SK-N-SH (cell line): ENCODE measurements at regions not wholly inside any gene's neighbourhood (a gene's known extent, or its start where the extent isn't known, plus 50 kb on each side); places are given as distances from the start of the nearest gene placed in this dataset.

ENCODE experiments used
- CTCF ChIA-PET: fragments of 300-600, 350-600 bp; formaldehyde crosslinking; extraction: SDS; loops from one replicate; lab custom pipeline; 2021; lab: Yijun Ruan, JAX
- POLR2A ChIA-PET: fragments of 350-600 bp; sonication (Branson Sonifier 250); formaldehyde crosslinking; extraction: SDS; loops from one replicate; lab custom pipeline; 2020; ENCODE audit warnings: antibody characterized with exemption, inconsistent platforms; lab: Yijun Ruan, JAX
- DNase-seq: peaks from one replicate; pipeline ENCODE4 v3.0.0; 2012
- H2AFZ ChIP-seq: fragments of 200-600 bp; sonication (generic); 2 replicates; pipeline ENCODE4 v1.8.1; 2016; ENCODE audit warnings: antibody characterized with exemption, mild to moderate bottlenecking, low read depth
- H3F3A ChIP-seq: fragments of 200-600 bp; sonication (generic); replicated peaks from 2 replicates; pipeline ENCODE3; 2016; ENCODE audit warnings: antibody characterized with exemption, mild to moderate bottlenecking; ENCODE audit not compliant: insufficient read depth
- H3K27ac ChIP-seq, 2 experiments: fragments of 200-500 bp in 1 of 2; fragments of 200-600 bp in 1 of 2; sonication (Bioruptor generic) in 1 of 2; sonication (generic), shearing (Covaris generic) in 1 of 2; 2 replicates each; pipeline versions ENCODE4 v1.5.1 to v1.6.1; 2014 to 2016; ENCODE audit warnings: low read depth in 2 of 2, inconsistent platforms in 1 of 2, low read length in 1 of 2, mild to moderate bottlenecking in 1 of 2, mixed read lengths in 1 of 2
- H3K27me3 ChIP-seq: fragments of 200-600 bp; sonication (generic), shearing (Covaris generic); 2 replicates; pipeline ENCODE4 v1.6.1; 2016; ENCODE audit warnings: mixed run types; ENCODE audit not compliant: insufficient read depth
- H3K36me3 ChIP-seq, 2 experiments: fragments of 200-500 bp in 1 of 2; fragments of 200-600 bp in 1 of 2; sonication (Bioruptor generic) in 1 of 2; sonication (generic) in 1 of 2; replicated peaks in 1 of 2; 2 replicates each; pipeline versions ENCODE3 to v1.5.1; 2014 to 2016; ENCODE audit warnings: low read length in 1 of 2, mild to moderate bottlenecking in 1 of 2; ENCODE audit not compliant: insufficient read depth in 2 of 2, control insufficient read depth in 1 of 2
- H3K4me1 ChIP-seq, 2 experiments: fragments of 200-500 bp in 1 of 2; fragments of 200-600 bp in 1 of 2; sonication (Bioruptor generic) in 1 of 2; sonication (generic), shearing (Covaris generic) in 1 of 2; 2 replicates each; pipeline versions ENCODE4 v1.5.1 to v1.6.1; 2014 to 2016; ENCODE audit warnings: low read depth in 1 of 2, low read length in 1 of 2, mixed run types in 1 of 2; ENCODE audit not compliant: insufficient read depth in 2 of 2, control insufficient read depth in 1 of 2
- H3K4me2 ChIP-seq: fragments of 200-600 bp; sonication (generic), shearing (Covaris generic); 2 replicates; pipeline ENCODE4 v1.6.1; 2017; ENCODE audit warnings: mixed run types
- H3K4me3 ChIP-seq, 2 experiments: fragments of 200-500 bp in 1 of 2; fragments of 200-600 bp in 1 of 2; sonication (Bioruptor generic) in 1 of 2; sonication (generic), shearing (Covaris generic) in 1 of 2; 2 replicates each; pipeline versions ENCODE4 v1.5.1 to v1.8.1; 2014 to 2016; ENCODE audit warnings: low read depth in 2 of 2, inconsistent platforms in 1 of 2, low read length in 1 of 2, mild to moderate bottlenecking in 1 of 2, mixed read lengths in 1 of 2, moderate library complexity in 1 of 2
- H3K79me2 ChIP-seq: fragments of 200-600 bp; sonication (generic); 2 replicates; pipeline ENCODE4 v1.8.1; 2017; ENCODE audit warnings: mild to moderate bottlenecking; ENCODE audit not compliant: insufficient read depth
- H3K9ac ChIP-seq: fragments of 200-600 bp; sonication (generic); 2 replicates; pipeline ENCODE4 v1.6.1; 2017; ENCODE audit warnings: mixed run types
- H3K9me2 ChIP-seq: fragments of 200-600 bp; sonication (generic); 2 replicates; pipeline ENCODE4 v1.6.1; 2017; ENCODE audit warnings: mixed run types
- H3K9me3 ChIP-seq: fragments of 200-600 bp; sonication (generic); 2 replicates; pipeline ENCODE4 v1.6.1; 2017; ENCODE audit warnings: mixed run types, mild to moderate bottlenecking, moderate library complexity
- H4K20me1 ChIP-seq: fragments of 200-600 bp; sonication (generic); 2 replicates; pipeline ENCODE4 v1.6.1; 2017; ENCODE audit warnings: mild to moderate bottlenecking, mixed run types; ENCODE audit not compliant: insufficient read depth
- CHD2 ChIP-seq: fragments of 150-350 bp; IDR thresholded peaks from 2 replicates; pipeline ENCODE4 v1.6.1; 2018; ENCODE audit warnings: low read length; ENCODE audit not compliant: partially characterized antibody
- EP300 ChIP-seq, 2 experiments: IDR thresholded peaks; 2 replicates each; pipeline versions ENCODE4 v1.4.0 to v1.6.1; 2012; ENCODE audit warnings: borderline replicate concordance in 1 of 2, low read depth in 1 of 2, low read length in 1 of 2
- FOSL2 ChIP-seq: IDR thresholded peaks from 2 replicates; pipeline ENCODE4 v1.4.0; 2012; ENCODE audit warnings: low read depth, mild to moderate bottlenecking, moderate library complexity, borderline replicate concordance
- FOXM1 ChIP-seq: IDR thresholded peaks from 2 replicates; pipeline ENCODE4 v1.4.0; 2012; ENCODE audit warnings: low read depth, mild to moderate bottlenecking
- GATA2 ChIP-seq: sonication (generic); formaldehyde crosslinking; IDR thresholded peaks from 2 replicates; pipeline ENCODE4 v1.5.0; 2020; ENCODE audit warnings: mild to moderate bottlenecking, missing genetic modification reagents
- MXI1 ChIP-seq: IDR thresholded peaks from 2 replicates; pipeline ENCODE4 v1.6.1; 2012; ENCODE audit warnings: mild to moderate bottlenecking, low read depth, low read length, improper control_type of control experiment
- NRF1 ChIP-seq: IDR thresholded peaks from 2 replicates; pipeline ENCODE4 v1.6.1; 2012; ENCODE audit warnings: low read depth, mild to moderate bottlenecking, low read length
- POLR2AphosphoS5 ChIP-seq: IDR thresholded peaks from 2 replicates; pipeline ENCODE4 v1.6.1; 2012; ENCODE audit warnings: low read depth, low read length
- RAD21 ChIP-seq: IDR thresholded peaks from 2 replicates; pipeline ENCODE4 v1.6.1; 2012; ENCODE audit warnings: mild to moderate bottlenecking, low read length
- RCOR1 ChIP-seq: fragments of 150-350 bp; IDR thresholded peaks from 2 replicates; pipeline ENCODE4 v1.6.1; 2017; ENCODE audit warnings: antibody characterized with exemption, low read length
- RFX5 ChIP-seq: IDR thresholded peaks from 2 replicates; pipeline ENCODE4 v1.6.1; 2012; ENCODE audit warnings: mild to moderate bottlenecking, improper control_type of control experiment, low read length
- RXRA ChIP-seq: IDR thresholded peaks from 2 replicates; pipeline ENCODE4 v1.4.0; 2012; ENCODE audit warnings: low read depth, mild to moderate bottlenecking, borderline replicate concordance
- SMC3 ChIP-seq: IDR thresholded peaks from 2 replicates; pipeline ENCODE4 v1.6.1; 2012; ENCODE audit warnings: low read depth, low read length, improper control_type of control experiment
- TAF1 ChIP-seq: IDR thresholded peaks from 2 replicates; pipeline ENCODE4 v1.6.1; 2012; ENCODE audit warnings: low read depth, mild to moderate bottlenecking, low read length, moderate library complexity, borderline replicate concordance
- TCF12 ChIP-seq: IDR thresholded peaks from 2 replicates; pipeline ENCODE4 v1.4.0; 2012
- TEAD4 ChIP-seq: IDR thresholded peaks from 2 replicates; pipeline ENCODE4 v1.4.0; 2012; ENCODE audit warnings: mild to moderate bottlenecking, borderline replicate concordance; ENCODE audit not compliant: insufficient read depth
- YY1 ChIP-seq: IDR thresholded peaks from 2 replicates; pipeline ENCODE4 v1.4.0; 2012; ENCODE audit warnings: low read depth, mild to moderate bottlenecking
- WGBS: methylation state at CpG from one replicate; pipeline ENCODE4 v1.1.6; 2017; ENCODE audit warnings: low lambda C conversion rate; 5-methylcytosine and 5-hydroxymethylcytosine counted together
- TF ChIP-seq, protein P1 (sequence below): IDR thresholded peaks from 2 replicates; pipeline ENCODE4 v1.4.0; 2012; ENCODE audit warnings: low read depth
- TF ChIP-seq, protein P2 (sequence below): IDR thresholded peaks from 2 replicates; pipeline ENCODE4; 2012
- TF ChIP-seq, protein P3 (sequence below): IDR thresholded peaks from 2 replicates; pipeline ENCODE4 v1.6.1; 2012; ENCODE audit warnings: mild to moderate bottlenecking, low read depth, low read length, moderate library complexity
- TF ChIP-seq, protein P4 (sequence below): fragments of 150-350 bp; IDR thresholded peaks from 2 replicates; pipeline ENCODE4 v1.6.1; 2016; ENCODE audit warnings: mild to moderate bottlenecking, low read depth, low read length
- TF ChIP-seq, protein P5 (sequence below): IDR thresholded peaks from 2 replicates; pipeline ENCODE4 v1.4.0; 2012; ENCODE audit warnings: low read depth, borderline replicate concordance

DNA sequence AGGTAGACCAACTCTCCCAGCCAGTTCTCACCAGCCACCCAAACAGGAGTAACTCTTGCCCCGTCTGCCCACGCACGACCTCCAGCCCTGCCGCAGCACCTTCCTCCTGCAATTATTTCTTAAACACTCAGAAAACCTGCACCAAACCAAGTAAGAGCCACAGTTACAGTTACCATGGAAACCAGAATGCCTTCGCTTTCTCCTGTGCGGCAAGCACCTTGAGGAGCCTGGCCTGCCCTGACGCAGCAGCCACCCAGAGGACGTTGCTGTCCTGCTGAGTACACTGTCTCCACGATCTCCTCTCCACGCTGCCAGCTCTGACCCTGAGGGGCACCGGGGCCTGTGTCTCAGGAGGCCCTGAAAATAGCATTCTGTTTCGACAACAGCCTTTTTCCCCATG, 94.3 kb upstream of the SMIM21 start:
- H3K9ac ChIP-seq, result no peak overlapping the region
- no peaks in the 10 kb centered on the region for H3K9me2 ChIP-seq
- no peaks in the 10 kb centered on the region for H3K27me3 ChIP-seq
- no peak overlapping the region for H3K27ac ChIP-seq
- no peak for DNase-seq
- H3K4me1 ChIP-seq, result no peaks in the 10 kb centered on the region
- H3K9me3 ChIP-seq, result no peaks in the 10 kb centered on the region
- H3F3A ChIP-seq, result no peaks in the 10 kb centered on the region
- no peak overlapping the region for H3K4me3 ChIP-seq
- H3K79me2 ChIP-seq, result no peaks in the 10 kb centered on the region
- no peaks in the 10 kb centered on the region for H3K36me3 ChIP-seq
- TF ChIP-seq, protein P1, sequence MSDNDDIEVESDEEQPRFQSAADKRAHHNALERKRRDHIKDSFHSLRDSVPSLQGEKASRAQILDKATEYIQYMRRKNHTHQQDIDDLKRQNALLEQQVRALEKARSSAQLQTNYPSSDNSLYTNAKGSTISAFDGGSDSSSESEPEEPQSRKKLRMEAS, result no peak
- TF ChIP-seq RAD21 (no peak), RFX5 (no peak)
- CTCF ChIA-PET, result interaction anchor here (1.1 kb wide), 1 partner anchor 22 kb away, joined by 4 read pairs; no protein-coding TSS in a partner anchor
- no peaks in the 10 kb centered on the region for H4K20me1 ChIP-seq
- H2AFZ ChIP-seq, result no peak overlapping the region
- H3K4me2 ChIP-seq, result no peak overlapping the region
- WGBS, result 67% methylated on average over 8 of the region's 12 CpGs
- POLR2A ChIA-PET, result no interaction called here

DNA sequence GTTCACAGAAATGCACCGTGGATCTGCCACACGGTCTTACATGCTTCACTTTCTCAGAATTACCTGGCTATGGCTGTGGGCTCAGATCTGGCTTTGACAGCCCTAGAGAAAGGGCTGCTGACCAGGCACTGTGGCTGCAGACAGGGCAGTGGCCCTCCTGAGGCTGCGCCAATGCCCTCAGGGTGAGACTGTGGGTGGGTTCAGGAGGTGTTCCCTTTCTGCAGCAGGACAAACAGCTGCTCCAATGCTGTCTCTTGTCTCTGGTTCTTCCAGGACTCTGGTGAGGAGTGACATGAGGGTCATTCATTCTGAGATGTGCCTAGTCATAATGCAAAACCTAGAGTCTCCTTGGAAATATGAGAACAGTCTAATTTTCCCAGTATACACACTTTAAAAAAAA, 90.5 kb upstream of the SMIM21 start:
- Histone ChIP-seq H2AFZ (no peak overlapping the region), H3K27me3 (no peaks in the 10 kb centered on the region), H3K27ac (no peak overlapping the region), H4K20me1 (no peaks in the 10 kb centered on the region), H3K9me2 (no peaks in the 10 kb centered on the region), H3K4me3 (no peak overlapping the region), H3K36me3 (no peaks in the 10 kb centered on the region), H3K79me2 (no peaks in the 10 kb centered on the region), H3K4me1 (no peaks in the 10 kb centered on the region), H3F3A (no peaks in the 10 kb centered on the region), H3K9me3 (no peaks in the 10 kb centered on the region), H3K9ac (no peak overlapping the region), H3K4me2 (no peak overlapping the region)
- TF ChIP-seq TAF1 (no peak), FOXM1 (no peak), EP300 (IDR thresholded peaks at IDR 0.05; ENCODE audit: borderline replicate concordance in 1 of 2, low read depth in 1 of 2, low read length in 1 of 2) (no peak), RXRA (no peak), SMC3 (no peak), MXI1 (no peak), TEAD4 (no peak), TCF12 (no peak), YY1 (no peak), GATA2 (CRISPR knock-in tag) (no peak), FOSL2 (no peak), RCOR1 (no peak), POLR2AphosphoS5 (no peak), CHD2 (no peak), NRF1 (no peak)
- TF ChIP-seq, protein P2, sequence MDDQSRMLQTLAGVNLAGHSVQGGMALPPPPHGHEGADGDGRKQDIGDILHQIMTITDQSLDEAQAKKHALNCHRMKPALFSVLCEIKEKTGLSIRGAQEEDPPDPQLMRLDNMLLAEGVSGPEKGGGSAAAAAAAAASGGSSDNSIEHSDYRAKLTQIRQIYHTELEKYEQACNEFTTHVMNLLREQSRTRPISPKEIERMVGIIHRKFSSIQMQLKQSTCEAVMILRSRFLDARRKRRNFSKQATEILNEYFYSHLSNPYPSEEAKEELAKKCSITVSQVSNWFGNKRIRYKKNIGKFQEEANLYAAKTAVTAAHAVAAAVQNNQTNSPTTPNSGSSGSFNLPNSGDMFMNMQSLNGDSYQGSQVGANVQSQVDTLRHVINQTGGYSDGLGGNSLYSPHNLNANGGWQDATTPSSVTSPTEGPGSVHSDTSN, result no peak
- TF ChIP-seq, protein P3, sequence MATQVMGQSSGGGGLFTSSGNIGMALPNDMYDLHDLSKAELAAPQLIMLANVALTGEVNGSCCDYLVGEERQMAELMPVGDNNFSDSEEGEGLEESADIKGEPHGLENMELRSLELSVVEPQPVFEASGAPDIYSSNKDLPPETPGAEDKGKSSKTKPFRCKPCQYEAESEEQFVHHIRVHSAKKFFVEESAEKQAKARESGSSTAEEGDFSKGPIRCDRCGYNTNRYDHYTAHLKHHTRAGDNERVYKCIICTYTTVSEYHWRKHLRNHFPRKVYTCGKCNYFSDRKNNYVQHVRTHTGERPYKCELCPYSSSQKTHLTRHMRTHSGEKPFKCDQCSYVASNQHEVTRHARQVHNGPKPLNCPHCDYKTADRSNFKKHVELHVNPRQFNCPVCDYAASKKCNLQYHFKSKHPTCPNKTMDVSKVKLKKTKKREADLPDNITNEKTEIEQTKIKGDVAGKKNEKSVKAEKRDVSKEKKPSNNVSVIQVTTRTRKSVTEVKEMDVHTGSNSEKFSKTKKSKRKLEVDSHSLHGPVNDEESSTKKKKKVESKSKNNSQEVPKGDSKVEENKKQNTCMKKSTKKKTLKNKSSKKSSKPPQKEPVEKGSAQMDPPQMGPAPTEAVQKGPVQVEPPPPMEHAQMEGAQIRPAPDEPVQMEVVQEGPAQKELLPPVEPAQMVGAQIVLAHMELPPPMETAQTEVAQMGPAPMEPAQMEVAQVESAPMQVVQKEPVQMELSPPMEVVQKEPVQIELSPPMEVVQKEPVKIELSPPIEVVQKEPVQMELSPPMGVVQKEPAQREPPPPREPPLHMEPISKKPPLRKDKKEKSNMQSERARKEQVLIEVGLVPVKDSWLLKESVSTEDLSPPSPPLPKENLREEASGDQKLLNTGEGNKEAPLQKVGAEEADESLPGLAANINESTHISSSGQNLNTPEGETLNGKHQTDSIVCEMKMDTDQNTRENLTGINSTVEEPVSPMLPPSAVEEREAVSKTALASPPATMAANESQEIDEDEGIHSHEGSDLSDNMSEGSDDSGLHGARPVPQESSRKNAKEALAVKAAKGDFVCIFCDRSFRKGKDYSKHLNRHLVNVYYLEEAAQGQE, result no peak
- TF ChIP-seq, protein P4, sequence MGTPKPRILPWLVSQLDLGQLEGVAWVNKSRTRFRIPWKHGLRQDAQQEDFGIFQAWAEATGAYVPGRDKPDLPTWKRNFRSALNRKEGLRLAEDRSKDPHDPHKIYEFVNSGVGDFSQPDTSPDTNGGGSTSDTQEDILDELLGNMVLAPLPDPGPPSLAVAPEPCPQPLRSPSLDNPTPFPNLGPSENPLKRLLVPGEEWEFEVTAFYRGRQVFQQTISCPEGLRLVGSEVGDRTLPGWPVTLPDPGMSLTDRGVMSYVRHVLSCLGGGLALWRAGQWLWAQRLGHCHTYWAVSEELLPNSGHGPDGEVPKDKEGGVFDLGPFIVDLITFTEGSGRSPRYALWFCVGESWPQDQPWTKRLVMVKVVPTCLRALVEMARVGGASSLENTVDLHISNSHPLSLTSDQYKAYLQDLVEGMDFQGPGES, result no peak
- TF ChIP-seq, protein P5, sequence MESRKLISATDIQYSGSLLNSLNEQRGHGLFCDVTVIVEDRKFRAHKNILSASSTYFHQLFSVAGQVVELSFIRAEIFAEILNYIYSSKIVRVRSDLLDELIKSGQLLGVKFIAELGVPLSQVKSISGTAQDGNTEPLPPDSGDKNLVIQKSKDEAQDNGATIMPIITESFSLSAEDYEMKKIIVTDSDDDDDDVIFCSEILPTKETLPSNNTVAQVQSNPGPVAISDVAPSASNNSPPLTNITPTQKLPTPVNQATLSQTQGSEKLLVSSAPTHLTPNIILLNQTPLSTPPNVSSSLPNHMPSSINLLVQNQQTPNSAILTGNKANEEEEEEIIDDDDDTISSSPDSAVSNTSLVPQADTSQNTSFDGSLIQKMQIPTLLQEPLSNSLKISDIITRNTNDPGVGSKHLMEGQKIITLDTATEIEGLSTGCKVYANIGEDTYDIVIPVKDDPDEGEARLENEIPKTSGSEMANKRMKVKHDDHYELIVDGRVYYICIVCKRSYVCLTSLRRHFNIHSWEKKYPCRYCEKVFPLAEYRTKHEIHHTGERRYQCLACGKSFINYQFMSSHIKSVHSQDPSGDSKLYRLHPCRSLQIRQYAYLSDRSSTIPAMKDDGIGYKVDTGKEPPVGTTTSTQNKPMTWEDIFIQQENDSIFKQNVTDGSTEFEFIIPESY, result no peak
- POLR2A ChIA-PET, result no interaction called here
- no peak for DNase-seq
- CTCF ChIA-PET, result no interaction called here
- 66% methylated on average over 2 of the region's 3 CpGs for WGBS
